ENCODE measurements at regions not wholly inside any gene's neighbourhood (a gene's known extent, or its start where the extent isn't known, plus 50 kb on each side); places are given as distances from the start of the nearest gene placed in this dataset.

DNA sequence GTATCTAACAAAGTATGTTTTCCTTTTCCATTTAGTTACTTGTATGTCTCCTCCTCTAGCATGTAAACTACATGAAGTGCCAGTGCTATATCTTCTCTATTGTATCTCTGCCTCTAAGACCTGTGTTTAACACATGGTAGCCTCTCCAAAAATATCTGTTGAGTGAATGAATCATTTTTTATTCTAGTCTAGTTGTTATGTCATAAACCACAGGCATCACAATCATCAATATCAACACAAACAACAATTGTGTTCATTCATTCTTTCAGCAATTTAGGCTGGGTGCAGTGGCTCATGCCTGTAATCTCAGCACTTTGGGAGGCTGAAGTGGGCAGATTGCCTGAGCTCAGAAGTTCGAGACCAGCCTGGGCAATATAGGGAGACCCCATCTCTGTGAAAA lies 111.6 kb upstream of the EYA4 start:
- intact Hi-C loops (cut with micrococcal nuclease) (no loop called here), dilution Hi-C loops (cut with MboI; ENCODE audit: extremely low pct_ligation_motif_present, low sequenced_read_pairs) (no loop called here)
- TF ChIP-seq, protein P1, sequence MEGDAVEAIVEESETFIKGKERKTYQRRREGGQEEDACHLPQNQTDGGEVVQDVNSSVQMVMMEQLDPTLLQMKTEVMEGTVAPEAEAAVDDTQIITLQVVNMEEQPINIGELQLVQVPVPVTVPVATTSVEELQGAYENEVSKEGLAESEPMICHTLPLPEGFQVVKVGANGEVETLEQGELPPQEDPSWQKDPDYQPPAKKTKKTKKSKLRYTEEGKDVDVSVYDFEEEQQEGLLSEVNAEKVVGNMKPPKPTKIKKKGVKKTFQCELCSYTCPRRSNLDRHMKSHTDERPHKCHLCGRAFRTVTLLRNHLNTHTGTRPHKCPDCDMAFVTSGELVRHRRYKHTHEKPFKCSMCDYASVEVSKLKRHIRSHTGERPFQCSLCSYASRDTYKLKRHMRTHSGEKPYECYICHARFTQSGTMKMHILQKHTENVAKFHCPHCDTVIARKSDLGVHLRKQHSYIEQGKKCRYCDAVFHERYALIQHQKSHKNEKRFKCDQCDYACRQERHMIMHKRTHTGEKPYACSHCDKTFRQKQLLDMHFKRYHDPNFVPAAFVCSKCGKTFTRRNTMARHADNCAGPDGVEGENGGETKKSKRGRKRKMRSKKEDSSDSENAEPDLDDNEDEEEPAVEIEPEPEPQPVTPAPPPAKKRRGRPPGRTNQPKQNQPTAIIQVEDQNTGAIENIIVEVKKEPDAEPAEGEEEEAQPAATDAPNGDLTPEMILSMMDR (IDR thresholded peaks at IDR 0.05; ENCODE audit: extremely low read depth in 1 of 2, insufficient read depth in 1 of 2, low read depth in 1 of 2, low read length in 2 of 2), result no peak
- TF ChIP-seq, protein P2, sequence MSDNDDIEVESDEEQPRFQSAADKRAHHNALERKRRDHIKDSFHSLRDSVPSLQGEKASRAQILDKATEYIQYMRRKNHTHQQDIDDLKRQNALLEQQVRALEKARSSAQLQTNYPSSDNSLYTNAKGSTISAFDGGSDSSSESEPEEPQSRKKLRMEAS (IDR thresholded peaks at IDR 0.05; ENCODE audit: insufficient read depth, insufficient read length), result no peak
- TF ChIP-seq GATA2 (IDR thresholded peaks at IDR 0.05; ENCODE audit: insufficient read depth, insufficient read length, low read depth, low read length) (no peak), POLR2A (IDR thresholded peaks at IDR 0.05; ENCODE audit: low read depth, low read length) (no peak), POLR2AphosphoS5 (IDR thresholded peaks at IDR 0.05; ENCODE audit: insufficient read depth, low read depth, low read length) (no peak), MYC (IDR thresholded peaks at IDR 0.05; ENCODE audit: low read depth, low read length) (no peak), FOS (IDR thresholded peaks at IDR 0.05; ENCODE audit: borderline replicate concordance, insufficient read depth, low read length) (no peak), JUN (IDR thresholded peaks at IDR 0.05; ENCODE audit: borderline replicate concordance, insufficient read depth, insufficient read length, low read depth) (no peak), EZH2 (IDR thresholded peaks at IDR 0.05; ENCODE audit: borderline replicate concordance, low read depth, low read length, severe bottlenecking) (no peak)
- Histone ChIP-seq H3K27ac (ENCODE audit: insufficient read depth, low read depth, low read length) (no peak overlapping the region), H3K36me3 (ENCODE audit: control insufficient read depth in 2 of 2, extremely low read depth in 1 of 2, insufficient read depth in 2 of 2, low read length in 2 of 2) (no peaks in the 10 kb centered on the region), H3K9me1 (replicated peaks; ENCODE audit: control insufficient read depth, extremely low read depth, insufficient read depth, low read length) (no peaks in the 10 kb centered on the region), H3K4me3 (replicated peaks in 1 of 3; ENCODE audit: insufficient read depth in 1 of 3, low read depth in 1 of 3, low read length in 3 of 3) (no peak overlapping the region), H3K9me3 (replicated peaks; ENCODE audit: control insufficient read depth, insufficient read depth, low read length) (no peaks in the 10 kb centered on the region), H3K4me1 (ENCODE audit: control insufficient read depth, extremely low read depth, insufficient read depth, low read length) (no peaks in the 10 kb centered on the region), H3K79me2 (ENCODE audit: control insufficient read depth, insufficient read depth, low read length) (no peaks in the 10 kb centered on the region), H3K27me3 (ENCODE audit: control insufficient read depth in 2 of 2, insufficient read depth in 2 of 2, low read length in 2 of 2) (no peaks in the 10 kb centered on the region), H2AFZ (ENCODE audit: low read depth, low read length) (no peak overlapping the region), H3K4me2 (ENCODE audit: insufficient read depth, low read length) (no peak overlapping the region), H3K9ac (replicated peaks; ENCODE audit: extremely low read depth, insufficient read depth, low read length) (no peak overlapping the region), H4K20me1 (replicated peaks; ENCODE audit: control insufficient read depth, extremely low read depth, insufficient read depth, low read length) (no peaks in the 10 kb centered on the region)
- BruUV-seq (replicated peaks), result no TSS peak
- FAIRE-seq, result no peak
- CTCF ChIA-PET, result no interaction called here
- no peak for DNase-seq (ENCODE audit: low read depth, low spot score)
- POLR2A ChIA-PET, result no interaction called here

All from endothelial cell of umbilical vein (primary cell).